Skin of body (tissue), 1 donor: ENCODE measurements at regions not wholly inside any gene's neighbourhood (a gene's known extent, or its start where the extent isn't known, plus 50 kb on each side); places are given as distances from the start of the nearest gene placed in this dataset.

Experiments used
- DNase-seq: peaks from one replicate; lab custom pipeline; 2025; lab: John Stamatoyannopoulos, UW

GRCh38 chr2:9137379-9138150, 69.0 kb upstream of the ASAP2 start:
- no peak for DNase-seq

- no peak for DNase-seq
These were observed 70.6 kb upstream of the ASAP2 start for GRCh38 chr2:9135822-9136558.

- no peak for DNase-seq
These were observed 79.3 kb upstream of the ASAP2 start for GRCh38 chr2:9127316-9127715.

GRCh38 chr2:9126540-9126939, 80.1 kb upstream of the ASAP2 start:
- no peak for DNase-seq

- no peak for DNase-seq
These were observed 82.3 kb upstream of the ASAP2 start for GRCh38 chr2:9124231-9124741.

GRCh38 chr2:9123069-9123468, 83.5 kb upstream of the ASAP2 start:
- DNase-seq, result no peak

GRCh38 chr2:9122367-9122766, 84.2 kb upstream of the ASAP2 start:
- no peak for DNase-seq

GRCh38 chr2:9118383-9118960, 88.1 kb upstream of the ASAP2 start:
- DNase-seq, result no peak

GRCh38 chr2:9115229-9115628, 91.4 kb upstream of the ASAP2 start:
- no peak for DNase-seq

GRCh38 chr2:9114458-9114857, 92.2 kb upstream of the ASAP2 start:
- no peak for DNase-seq

GRCh38 chr2:9113916-9114315, 92.7 kb upstream of the ASAP2 start:
- no peak for DNase-seq

- no peak for DNase-seq
These were observed 93.3 kb upstream of the ASAP2 start for GRCh38 chr2:9113262-9113661.

- DNase-seq, result no peak
These were observed 94.4 kb upstream of the ASAP2 start for GRCh38 chr2:9112079-9112721.

GRCh38 chr2:9110893-9111569, 95.6 kb upstream of the ASAP2 start:
- DNase-seq, result no peak

- no peak for DNase-seq
These were observed 96.2 kb upstream of the ASAP2 start for GRCh38 chr2:9110346-9110884.

- no peak for DNase-seq
These were observed 96.7 kb upstream of the ASAP2 start for GRCh38 chr2:9109871-9110270.

GRCh38 chr2:9108210-9108967, 98.2 kb upstream of the ASAP2 start:
- DNase-seq, result no peak

GRCh38 chr2:9107168-9108025, 99.2 kb upstream of the ASAP2 start:
- DNase-seq, result no peak
